Common myeloid progenitor, CD34-positive (primary cell): ENCODE measurements at regions not wholly inside any gene's neighbourhood (a gene's known extent, or its start where the extent isn't known, plus 50 kb on each side); places are given as distances from the start of the nearest gene placed in this dataset.
"Not testable (repeated sequence)": the region's sequence is repeated elsewhere in the genome, so short reads cannot be mapped to it uniquely, and the experiment has no call there.

Experiments used
- CTCF ChIA-PET: fragments of 350-600 bp; sonication (Branson Sonifier 250); formaldehyde crosslinking; loops from one replicate; lab custom pipeline; 2021; ENCODE audit warnings: antibody characterized with exemption; lab: Charles Lee
- POLR2A ChIA-PET: fragments of 350-600 bp; sonication (Branson Sonifier 250); formaldehyde crosslinking; loops from one replicate; lab custom pipeline; 2021; ENCODE audit warnings: antibody characterized with exemption; lab: Charles Lee
- DNase-seq, 3 donors: peaks; one replicate each; pipeline versions ENCODE4 v3.0.0 to v3.0.0-alpha.2; 2013
- H3K27ac ChIP-seq, 2 experiments: 1 replicate in 1 of 2; 2 replicates in 1 of 2; pipeline ENCODE4 v1.7.0; 2013; ENCODE audit warnings: inconsistent platforms in 2 of 2, low read length in 2 of 2, mild to moderate bottlenecking in 2 of 2, low read depth in 1 of 2, moderate library complexity in 1 of 2; ENCODE audit not compliant: severe bottlenecking in 2 of 2, insufficient read depth in 1 of 2, poor library complexity in 1 of 2
- H3K27me3 ChIP-seq, 5 experiments: replicated peaks in 2 of 5; 1 replicate in 3 of 5; 2 replicates in 2 of 5; pipeline versions ENCODE4 v1.6.1 to v1.7.0; 2013; ENCODE audit warnings: low read length in 4 of 5, mild to moderate bottlenecking in 2 of 5, moderate library complexity in 2 of 5, inconsistent platforms in 1 of 5; ENCODE audit not compliant: insufficient read depth in 5 of 5, control insufficient read depth in 4 of 5
- H3K36me3 ChIP-seq, 4 experiments: 1 replicate in 2 of 4; 2 replicates in 2 of 4; pipeline versions ENCODE4 v1.6.1 to v1.7.0; 2013; ENCODE audit warnings: low read length in 3 of 4, control low read depth in 1 of 4, mild to moderate bottlenecking in 1 of 4; ENCODE audit not compliant: control insufficient read depth in 4 of 4, insufficient read depth in 4 of 4
- H3K4me1 ChIP-seq, 4 experiments: 1 replicate in 3 of 4; 2 replicates in 1 of 4; pipeline versions ENCODE4 v1.6.1 to v1.7.1; 2013; ENCODE audit warnings: low read length in 3 of 4, mild to moderate bottlenecking in 3 of 4, control low read depth in 1 of 4, inconsistent platforms in 1 of 4, moderate library complexity in 1 of 4; ENCODE audit not compliant: control insufficient read depth in 4 of 4, insufficient read depth in 4 of 4; ENCODE audit errors: control extremely low read depth in 1 of 4
- H3K4me3 ChIP-seq, 7 experiments: 1 replicate in 4 of 7; 2 replicates in 3 of 7; pipeline versions ENCODE4 v1.5.1 to v1.7.0; 2013; ENCODE audit warnings: mild to moderate bottlenecking in 7 of 7, low read length in 6 of 7, moderate library complexity in 6 of 7, inconsistent platforms in 2 of 7, low read depth in 2 of 7, control low read depth in 1 of 7; ENCODE audit not compliant: insufficient read depth in 4 of 7, control insufficient read depth in 1 of 7; ENCODE audit errors: extremely low read depth in 1 of 7
- H3K9me3 ChIP-seq, 5 experiments: 1 replicate in 4 of 5; 2 replicates in 1 of 5; pipeline versions ENCODE4 v1.6.1 to v1.7.1; 2013; ENCODE audit warnings: low read length in 4 of 5, mild to moderate bottlenecking in 2 of 5, inconsistent platforms in 1 of 5, low read depth in 1 of 5, moderate library complexity in 1 of 5; ENCODE audit not compliant: control insufficient read depth in 4 of 5, insufficient read depth in 2 of 5; ENCODE audit errors: control extremely low read depth in 1 of 5
- WGBS: methylation state at CpG from one replicate; pipeline ENCODE4 v1.1.5; 2013; ENCODE audit not compliant: insufficient coverage; 5-methylcytosine and 5-hydroxymethylcytosine counted together

DNA sequence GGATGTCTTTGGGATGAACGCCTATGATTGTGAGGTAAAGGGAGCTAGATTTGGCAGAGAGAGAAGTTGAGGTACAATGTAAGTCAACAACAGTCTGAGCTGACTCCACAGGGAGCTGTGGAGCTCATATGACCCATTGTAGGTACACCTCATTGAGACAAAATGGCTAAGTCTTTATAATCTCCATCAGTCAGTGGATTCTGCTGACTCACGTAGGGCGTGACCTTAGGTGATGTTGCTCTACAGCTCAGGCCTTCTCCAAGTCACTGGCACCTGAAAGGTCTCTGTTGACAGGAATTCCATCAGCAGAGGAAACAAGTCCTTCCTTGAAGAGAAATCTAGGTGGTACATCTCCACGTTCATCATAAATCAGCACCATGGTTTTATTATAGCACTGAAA is 118.2 kb upstream of the PRR16 start:
- no peaks in the 10 kb centered on the region for H3K4me1 ChIP-seq
- H3K27ac ChIP-seq = no peak overlapping the region
- CTCF ChIA-PET = interaction anchor here (1.6 kb wide), 1 partner anchor 11 kb away, joined by 3 read pairs; no protein-coding TSS in a partner anchor
- no peaks in the 10 kb centered on the region for H3K36me3 ChIP-seq
- H3K9me3 ChIP-seq = peaks cover 0 to 5% (median 0%) of the 10 kb centered on the region in 5 experiments
- no peak for DNase-seq
- no peak overlapping the region for H3K4me3 ChIP-seq
- POLR2A ChIA-PET = no interaction called here
- WGBS = 100% methylated on average over 3 of the region's 4 CpGs
- H3K27me3 ChIP-seq = no peaks in the 10 kb centered on the region

- H3K9me3 ChIP-seq, DNase-seq, POLR2A ChIA-PET, H3K4me1 ChIP-seq, H3K4me3 ChIP-seq, H3K36me3 ChIP-seq, H3K27ac ChIP-seq, CTCF ChIA-PET, H3K27me3 ChIP-seq: not testable (repeated sequence)
- 96% methylated on average over 4 of the region's 5 CpGs for WGBS
Measured at GRCh38 chr5:120351071-120351470, 113.0 kb upstream of the PRR16 start.

DNA sequence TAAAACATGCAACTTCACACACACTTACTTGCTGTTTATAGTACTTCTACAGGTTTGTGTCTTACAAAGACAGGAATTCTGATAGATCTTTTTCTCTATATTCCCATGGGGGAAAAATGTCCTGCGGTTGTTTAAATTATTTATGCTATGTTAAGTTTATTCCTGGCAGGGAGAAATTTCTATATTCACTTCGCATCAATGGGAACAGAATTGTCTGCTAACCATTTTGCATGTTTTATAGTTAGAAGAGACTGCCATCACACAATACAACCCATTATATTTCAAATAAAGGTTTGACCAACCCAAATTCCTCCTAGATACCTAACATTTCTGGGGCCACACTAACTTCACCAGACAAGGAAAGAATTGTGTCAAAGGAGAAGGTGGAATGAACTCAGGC is 110.0 kb upstream of the PRR16 start:
- H3K27ac ChIP-seq = no peak overlapping the region
- H3K27me3 ChIP-seq = no peaks in the 10 kb centered on the region
- no peaks in the 10 kb centered on the region for H3K4me1 ChIP-seq
- no peak overlapping the region for H3K4me3 ChIP-seq
- H3K9me3 ChIP-seq = peaks cover 0 to 7% (median 4%) of the 10 kb centered on the region in 5 experiments
- ChIA-PET POLR2A (no interaction called here), CTCF (no interaction called here)
- no peaks in the 10 kb centered on the region for H3K36me3 ChIP-seq
- DNase-seq = no peak
- WGBS = 100% methylated on average over 1 of the region's 2 CpGs

DNA sequence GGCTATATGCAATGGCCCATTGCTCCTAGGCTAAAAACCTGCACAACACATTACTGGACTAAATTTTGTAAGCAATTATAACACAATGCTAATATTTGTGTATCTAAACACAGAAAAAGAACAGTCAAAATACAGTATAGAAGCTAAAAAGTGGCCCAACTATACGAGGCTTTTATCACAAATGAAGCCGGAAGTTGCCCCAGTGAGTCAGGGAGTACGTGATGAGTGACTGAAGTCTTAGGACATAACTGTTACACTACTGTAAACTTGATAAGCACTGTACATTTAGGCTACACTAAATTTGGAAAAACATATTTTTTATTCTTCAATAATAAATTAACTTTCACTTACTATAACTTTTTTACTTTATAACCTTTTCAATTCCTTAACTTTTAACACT is 105.2 kb upstream of the PRR16 start:
- Histone ChIP-seq H3K4me1 (no peaks in the 10 kb centered on the region), H3K9me3 (no peaks in the 10 kb centered on the region), H3K27me3 (no peaks in the 10 kb centered on the region), H3K36me3 (no peaks in the 10 kb centered on the region), H3K27ac (no peak overlapping the region), H3K4me3 (no peak overlapping the region)
- no peak for DNase-seq
- CTCF ChIA-PET = no interaction called here
- WGBS = no CpG with 5 or more reads among the region's 3 CpGs
- POLR2A ChIA-PET = no interaction called here

DNA sequence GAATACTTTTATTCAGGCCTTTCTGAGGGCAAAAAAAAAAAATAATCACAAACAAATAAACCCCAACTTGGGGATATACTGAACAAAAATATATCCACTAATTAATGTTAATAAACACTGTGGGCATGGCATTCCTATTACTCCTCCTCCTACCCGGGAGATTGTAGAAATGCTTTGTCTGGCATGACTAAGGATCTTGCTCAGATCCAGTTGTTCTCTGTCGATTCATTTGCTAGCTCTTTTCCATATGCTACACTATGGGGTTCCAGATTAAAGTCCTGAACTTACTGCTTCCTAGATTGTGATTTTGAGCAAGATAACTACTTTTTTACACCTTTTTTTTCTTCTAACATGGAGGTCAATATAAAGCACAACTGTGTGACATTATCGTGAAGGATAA is 102.2 kb upstream of the PRR16 start:
- no peaks in the 10 kb centered on the region for H3K9me3 ChIP-seq
- CTCF ChIA-PET = no interaction called here
- H3K4me1 ChIP-seq = no peaks in the 10 kb centered on the region
- H3K36me3 ChIP-seq = no peaks in the 10 kb centered on the region
- DNase-seq = no peak
- H3K27me3 ChIP-seq = no peaks in the 10 kb centered on the region
- H3K4me3 ChIP-seq = no peak overlapping the region
- POLR2A ChIA-PET = no interaction called here
- H3K27ac ChIP-seq = no peak overlapping the region
- 100% methylated on average over 2 of the region's 3 CpGs for WGBS

DNA sequence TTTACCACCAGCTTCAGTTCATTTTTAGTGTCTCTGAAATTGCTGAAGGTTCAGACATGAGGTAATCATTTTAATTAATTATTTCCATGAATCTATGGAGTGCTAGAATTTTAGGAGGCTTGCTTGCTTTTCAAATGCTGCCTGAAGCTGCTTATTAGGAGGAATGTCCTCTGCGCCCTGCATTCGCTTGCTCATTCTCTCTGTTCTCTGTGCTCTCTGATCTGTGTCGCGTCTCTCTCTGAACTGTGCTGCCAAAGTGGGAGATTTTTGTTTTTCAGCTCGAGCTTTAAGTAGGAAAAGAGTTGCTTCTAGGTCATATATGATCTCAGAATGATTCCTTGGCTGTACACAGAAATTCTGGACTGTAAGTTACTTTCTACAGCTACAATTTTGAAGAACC is 101.7 kb upstream of the PRR16 start:
- H3K4me3 ChIP-seq = no peak overlapping the region
- no peak overlapping the region for H3K27ac ChIP-seq
- WGBS = 100% methylated on average over 5 of the region's 5 CpGs
- no peaks in the 10 kb centered on the region for H3K36me3 ChIP-seq
- no peaks in the 10 kb centered on the region for H3K9me3 ChIP-seq
- CTCF ChIA-PET = no interaction called here
- H3K4me1 ChIP-seq = no peaks in the 10 kb centered on the region
- no peaks in the 10 kb centered on the region for H3K27me3 ChIP-seq
- DNase-seq = no peak
- POLR2A ChIA-PET = no interaction called here

GRCh38 chr5:120365656-120366446 is 98.2 kb upstream of the PRR16 start:
- Histone ChIP-seq H3K27ac (no peak overlapping the region), H3K4me1 (no peaks in the 10 kb centered on the region), H3K4me3 (no peak overlapping the region), H3K36me3 (peaks cover 0 to 2% (median 0%) of the 10 kb centered on the region in 4 experiments), H3K9me3 (peaks cover 0 to 8% (median 0%) of the 10 kb centered on the region in 5 experiments), H3K27me3 (no peaks in the 10 kb centered on the region)
- WGBS = 96% methylated on average over 5 of the region's 7 CpGs
- ChIA-PET POLR2A (no interaction called here), CTCF (no interaction called here)
- DNase-seq = no peak
